HG03135 (cell line): ENCODE measurements at regions not wholly inside any gene's neighbourhood (a gene's known extent, or its start where the extent isn't known, plus 50 kb on each side); places are given as distances from the start of the nearest gene placed in this dataset.

Experiments
- ATAC-seq: cut with Tn5 transposase; IDR thresholded peaks from one replicate; pipeline ENCODE4 v1.9.1; 2021; ENCODE audit warnings: mild to moderate bottlenecking, moderate library complexity; ENCODE audit not compliant: unreplicated experiment

DNA sequence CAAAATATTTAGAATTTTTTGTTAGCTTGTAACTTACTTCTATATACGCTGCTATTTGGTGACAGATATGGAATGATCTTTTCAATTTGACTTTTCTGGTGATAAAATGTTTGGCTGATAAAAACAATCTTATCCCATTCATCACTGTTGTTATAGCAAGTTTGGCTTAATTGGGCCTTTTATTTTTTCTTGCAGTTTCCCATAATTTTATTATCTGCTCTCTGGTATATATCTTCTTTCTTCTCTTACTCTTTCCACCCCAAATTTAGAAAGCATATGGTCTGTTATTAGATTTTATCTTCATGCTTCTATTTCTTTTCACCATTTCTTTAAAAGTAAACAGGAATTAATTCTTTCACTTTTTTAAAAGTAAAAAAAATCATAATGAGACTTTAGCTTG, 474.4 kb downstream of the TLE1 start:
- no peak for ATAC-seq

- no peak for ATAC-seq
Measured at GRCh38 chr9:81213456-81213855, 475.9 kb downstream of the TLE1 start.

GRCh38 chr9:81211741-81212140, 477.6 kb downstream of the TLE1 start:
- ATAC-seq = no peak

- ATAC-seq = no peak
Measured at GRCh38 chr9:81207651-81208050, 481.7 kb downstream of the TLE1 start.

GRCh38 chr9:81202292-81202691, 487.1 kb downstream of the TLE1 start:
- ATAC-seq = no peak

- ATAC-seq = no peak
Measured at GRCh38 chr9:81195206-81195605, 494.1 kb downstream of the TLE1 start.

DNA sequence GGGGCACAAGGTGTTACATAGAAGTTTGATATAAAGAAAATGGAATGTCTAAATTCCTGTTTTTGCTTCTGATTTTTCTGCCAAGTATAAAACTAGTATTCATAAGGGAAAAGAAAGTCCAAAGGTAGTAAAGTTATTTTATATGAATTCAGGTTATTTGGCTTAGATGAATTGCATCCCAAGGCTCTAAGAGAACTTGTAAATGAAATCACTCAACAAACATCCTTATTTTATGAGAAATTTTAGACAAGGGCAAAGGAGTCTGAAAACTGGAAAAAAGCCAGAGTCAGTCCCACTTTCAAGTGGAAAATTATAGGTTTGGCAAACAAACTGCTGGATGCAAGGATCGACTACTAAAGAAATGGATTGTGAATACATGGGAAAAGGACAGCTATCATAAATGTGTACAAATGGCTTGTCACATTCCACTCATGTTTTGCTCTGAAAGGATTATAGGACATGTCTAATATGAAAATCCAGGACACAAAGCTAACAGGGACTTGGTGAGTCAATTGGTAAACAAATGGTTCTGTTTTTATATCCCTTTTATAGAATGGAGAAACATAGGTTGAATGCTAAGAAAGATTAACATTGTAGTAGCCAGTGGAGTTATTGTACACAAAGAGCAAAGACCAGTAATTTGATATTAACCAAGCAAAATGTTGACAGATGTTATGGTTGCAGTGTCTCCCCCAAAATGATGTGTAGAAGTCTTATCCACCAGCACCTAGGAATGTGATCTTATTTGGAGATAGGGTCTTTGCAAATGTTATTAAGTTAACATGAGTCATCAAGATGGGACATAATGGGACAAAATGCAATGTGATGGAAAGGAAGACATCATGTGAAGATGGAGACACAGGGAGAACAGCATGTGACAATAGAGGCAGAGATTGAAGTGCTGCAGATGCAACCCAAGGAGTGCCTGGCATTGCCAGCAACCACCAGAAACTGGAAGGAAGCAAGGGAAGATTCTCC, 495.7 kb downstream of the TLE1 start:
- no peak for ATAC-seq

DNA sequence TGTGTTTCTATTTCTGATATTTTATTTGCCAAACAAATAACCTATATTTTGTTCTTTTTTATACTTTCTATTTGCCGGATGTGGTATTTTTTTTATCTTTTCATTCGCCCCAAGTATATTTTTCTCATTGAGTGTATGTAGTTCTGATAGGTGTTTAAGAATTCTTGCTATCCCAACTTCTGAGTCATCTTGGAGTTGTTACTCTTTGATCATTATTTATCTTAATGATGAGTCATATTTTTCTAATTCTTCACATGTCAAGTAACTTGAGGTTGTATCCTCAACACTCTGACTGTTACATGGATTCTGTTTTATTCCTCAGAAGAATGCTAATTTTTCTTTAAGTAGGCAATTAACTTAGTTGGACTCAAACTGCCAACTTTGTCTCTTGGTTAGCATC, 498.1 kb downstream of the TLE1 start:
- no peak for ATAC-seq

DNA sequence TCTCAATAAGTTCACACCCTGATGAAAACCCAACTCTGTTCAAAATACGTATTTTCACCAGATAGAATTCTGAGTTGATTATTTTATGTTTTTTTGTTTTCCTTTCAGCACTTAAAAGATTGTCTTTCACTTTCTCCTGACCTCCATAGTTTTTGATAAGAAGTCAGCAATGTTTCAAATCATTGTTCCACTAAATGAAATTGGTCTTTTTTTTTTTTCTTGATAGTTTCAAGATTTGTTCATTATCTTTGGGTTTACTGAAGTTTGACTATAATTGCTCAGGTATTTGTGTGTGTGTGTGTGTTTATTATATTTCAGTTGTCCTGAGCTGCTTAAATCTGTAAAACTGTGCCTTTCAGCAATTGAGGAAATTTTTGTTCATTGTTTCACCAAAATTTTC, 498.7 kb downstream of the TLE1 start:
- no peak for ATAC-seq

DNA sequence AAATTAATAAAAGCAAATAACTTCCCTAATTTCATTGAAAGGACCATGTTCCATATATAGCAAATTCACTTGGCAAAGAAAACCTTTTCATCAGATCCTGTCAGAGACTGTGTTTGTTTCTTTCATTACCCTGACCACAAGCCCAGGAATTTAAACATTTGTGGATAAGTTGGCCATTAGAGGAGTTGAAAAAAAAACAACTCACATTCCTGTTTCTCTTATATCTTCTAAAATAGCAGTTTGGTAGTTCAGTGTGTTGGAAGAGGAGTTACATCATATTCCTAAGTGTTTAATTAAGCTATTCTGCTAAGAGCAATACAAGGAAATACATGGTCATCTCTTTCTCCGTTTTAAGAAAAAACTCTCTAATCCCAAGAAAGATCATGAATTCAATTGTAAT, 505.6 kb downstream of the TLE1 start:
- ATAC-seq = no peak

DNA sequence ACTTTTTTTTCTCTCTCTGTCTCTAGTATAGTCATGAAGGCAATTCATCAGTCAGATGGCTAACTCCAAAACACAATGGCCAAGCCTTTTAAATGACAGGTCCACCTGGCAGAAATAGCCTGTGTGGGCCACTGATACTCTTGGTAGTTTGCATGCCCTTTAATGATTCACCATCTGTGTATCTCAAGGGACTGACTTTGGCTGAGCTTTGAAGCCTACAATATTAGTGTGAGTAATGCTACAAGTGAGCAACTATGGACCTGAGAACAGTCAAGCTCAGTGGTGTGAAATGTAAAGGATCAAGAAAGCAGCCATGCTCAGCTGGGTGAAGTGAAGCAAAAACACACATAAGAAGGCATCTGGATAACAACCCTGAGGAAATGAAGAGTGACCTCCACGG, 506.9 kb downstream of the TLE1 start:
- ATAC-seq = no peak

DNA sequence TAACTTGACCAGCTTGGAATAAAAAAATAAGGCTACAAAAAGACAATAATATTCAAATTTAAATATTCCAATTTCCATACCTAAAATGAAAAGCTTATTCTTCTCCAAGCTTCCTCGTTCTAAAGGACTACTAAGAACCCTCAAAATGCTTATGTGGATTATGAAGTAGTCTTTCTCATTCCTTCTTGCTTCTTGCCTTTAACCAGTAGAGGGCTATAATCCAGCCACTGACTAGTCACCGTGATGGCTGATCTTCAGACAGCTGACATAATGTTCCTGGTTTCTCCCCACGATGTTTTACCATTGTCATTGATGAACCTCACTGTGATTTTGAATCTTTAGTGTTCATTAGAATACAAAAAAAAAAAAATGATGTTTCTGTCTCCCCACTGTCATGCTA, 515.3 kb downstream of the TLE1 start:
- ATAC-seq = no peak

DNA sequence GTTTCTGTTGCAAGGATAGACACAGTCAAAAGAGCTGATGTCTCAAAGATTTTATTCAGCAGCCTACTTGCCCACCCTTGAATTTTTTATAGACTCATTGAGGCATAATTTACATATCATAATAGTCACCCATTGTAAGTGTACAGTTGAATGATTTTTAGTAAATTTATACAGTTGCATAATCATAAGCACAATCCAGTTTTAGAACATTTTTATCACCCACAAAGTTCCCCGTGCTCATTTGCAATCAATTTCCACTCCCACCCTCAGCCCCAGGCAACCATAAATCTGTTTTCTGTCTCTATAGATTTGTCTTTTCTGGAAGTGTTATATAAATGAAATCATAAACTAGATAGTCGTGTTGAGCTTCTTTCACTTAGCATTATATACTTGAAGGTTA, 517.7 kb downstream of the TLE1 start:
- ATAC-seq = no peak

DNA sequence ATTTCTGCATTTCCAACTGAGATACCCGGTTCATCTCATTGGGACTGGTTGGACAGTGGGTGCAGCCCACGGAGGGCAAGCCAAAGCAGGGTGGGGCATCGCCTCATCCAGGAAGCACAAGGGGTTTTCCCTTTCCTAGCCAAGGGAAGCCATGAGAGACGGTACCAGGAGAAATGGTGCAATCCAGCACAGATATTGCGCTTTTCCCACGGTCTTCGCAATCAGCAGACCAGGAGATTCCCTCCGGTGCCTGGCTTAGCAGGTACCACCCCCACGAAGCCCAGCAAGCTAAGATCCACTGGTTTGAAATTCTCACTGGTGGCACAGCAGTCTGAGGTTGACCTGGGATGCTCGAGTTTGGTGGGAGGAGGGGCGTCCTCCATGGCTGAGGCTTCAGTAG, 527.0 kb downstream of the TLE1 start:
- ATAC-seq = no peak

DNA sequence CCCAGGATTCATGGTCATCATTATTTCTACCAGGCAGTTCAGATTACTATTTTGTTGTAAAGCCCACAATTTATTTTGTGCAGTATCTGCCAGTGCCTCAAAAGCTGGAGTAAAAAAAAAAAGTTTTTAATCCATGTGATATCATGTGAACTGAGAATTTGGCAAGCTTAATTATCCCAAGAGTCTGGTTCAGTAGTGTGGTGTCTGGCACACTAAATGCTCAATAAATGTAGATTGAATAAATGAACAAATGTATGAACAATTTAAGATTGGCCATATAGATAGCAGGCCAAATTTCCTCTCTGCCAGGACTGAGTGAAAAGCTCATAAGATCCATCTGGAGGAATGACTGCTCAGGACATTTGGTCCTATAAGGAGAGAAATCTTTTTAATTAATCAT, 533.0 kb downstream of the TLE1 start:
- no peak for ATAC-seq

DNA sequence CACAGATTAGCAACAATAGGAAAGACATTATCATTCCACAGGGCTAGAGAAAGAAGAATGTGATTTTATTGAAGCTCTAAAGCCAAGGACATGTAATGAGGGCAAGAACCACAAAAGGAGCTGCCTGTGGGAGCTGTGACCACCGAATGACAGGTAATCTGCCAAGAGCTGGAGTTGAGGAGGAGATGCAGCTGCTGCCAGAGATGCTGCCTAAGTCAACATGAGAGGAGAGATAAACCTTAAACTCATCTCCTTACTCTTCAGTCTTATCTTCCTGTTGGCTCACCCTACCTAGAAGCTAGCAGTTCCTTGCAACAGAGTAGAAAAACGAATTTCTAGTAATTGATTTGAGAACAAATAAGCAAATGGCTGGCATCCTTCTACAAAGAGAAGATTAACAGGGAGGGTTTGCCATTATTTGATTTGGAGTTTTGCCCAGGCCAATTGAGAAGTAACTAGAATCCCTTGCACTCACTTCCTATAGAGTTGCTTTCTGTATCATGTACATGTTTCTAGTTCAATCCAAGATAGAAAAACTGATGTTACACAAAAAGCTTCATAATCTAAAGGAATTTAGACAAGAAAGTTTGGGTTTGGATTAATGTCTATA, 539.2 kb downstream of the TLE1 start:
- ATAC-seq = no peak

DNA sequence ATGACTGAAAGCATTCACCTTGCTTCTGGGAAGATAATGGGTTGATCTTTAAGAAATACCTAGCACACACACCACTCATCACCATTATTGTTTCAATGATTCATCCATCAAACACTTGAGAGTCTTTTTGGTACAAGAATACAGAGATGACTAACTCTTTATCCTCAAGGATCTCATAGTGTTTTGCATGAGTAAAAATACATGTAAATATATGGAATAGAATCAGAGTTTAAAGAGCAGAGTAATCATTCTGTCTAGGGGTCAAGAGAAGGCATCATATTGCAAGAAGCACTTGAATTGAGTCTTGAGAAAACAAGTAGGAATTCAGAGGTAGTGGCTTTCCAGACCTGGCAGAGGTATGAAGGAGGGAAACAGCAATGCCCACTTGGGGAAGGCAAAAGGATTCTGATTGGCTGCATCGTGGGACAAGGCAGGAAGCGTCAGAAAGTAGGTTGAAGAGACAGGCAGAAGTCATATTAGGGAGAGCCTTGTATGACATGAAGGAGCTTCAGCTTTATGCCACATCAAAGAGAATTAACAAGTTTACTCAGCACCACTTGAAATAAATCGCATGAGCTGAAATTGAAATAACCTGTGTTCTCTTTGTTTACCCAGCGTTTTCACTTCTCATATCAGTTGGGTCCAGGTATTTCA, 542.5 kb downstream of the TLE1 start:
- ATAC-seq = no peak

GRCh38 chr9:81146241-81146640, 543.1 kb downstream of the TLE1 start:
- ATAC-seq = no peak

GRCh38 chr9:81145331-81145963, 543.9 kb downstream of the TLE1 start:
- no peak for ATAC-seq

GRCh38 chr9:81141961-81142360, 547.4 kb downstream of the TLE1 start:
- no peak for ATAC-seq

- ATAC-seq = no peak
Measured at GRCh38 chr9:81137976-81138568, 551.3 kb downstream of the TLE1 start.
